ENCODE measurements at regions not wholly inside any gene's neighbourhood (a gene's known extent, or its start where the extent isn't known, plus 50 kb on each side); places are given as distances from the start of the nearest gene placed in this dataset.
A peak's percentile ranks its signal among the peaks of the same experiment; 100 is the strongest.

- H3K27me3 ChIP-seq = no peaks in the 10 kb centered on the region
Observed at GRCh38 chr3:30962493-30962892, 68.0 kb upstream of the GADL1 start.

GRCh38 chr3:30963223-30963722 is 68.8 kb upstream of the GADL1 start:
- no peak overlapping the region for H3K4me3 ChIP-seq

More at GRCh38 chr3:30962493-30962892, 68.0 kb upstream of the GADL1 start:
- H3K27ac ChIP-seq = no peak overlapping the region
- no peak for DNase-seq
- intact Hi-C loops (cut with DNase I; ENCODE audit: low total_unique reads) = no loop called here
- peaks cover 5 to 6% (median 6%) of the 10 kb centered on the region in 3 donors for H3K9me3 ChIP-seq
- no peak for TF ChIP-seq CTCF (IDR thresholded peaks at IDR 0.05)
- no peaks in the 10 kb centered on the region for H3K36me3 ChIP-seq
- no peak overlapping the region for H3K4me3 ChIP-seq
- H3K4me1 ChIP-seq = no peaks in the 10 kb centered on the region

GRCh38 chr3:30964612-30965011 is 70.2 kb upstream of the GADL1 start:
- no peaks in the 10 kb centered on the region for H3K27me3 ChIP-seq
- H3K9me3 ChIP-seq = no peaks in the 10 kb centered on the region
- TF ChIP-seq CTCF (IDR thresholded peaks at IDR 0.05) = no peak
- DNase-seq = no peak
- H3K27ac ChIP-seq = no peak overlapping the region
- H3K4me3 ChIP-seq = no peak overlapping the region
- H3K36me3 ChIP-seq = no peaks in the 10 kb centered on the region
- H3K4me1 ChIP-seq = no peaks in the 10 kb centered on the region
- intact Hi-C loops (cut with DNase I; ENCODE audit: low total_unique reads) = no loop called here

More at GRCh38 chr3:30963223-30963722, 68.8 kb upstream of the GADL1 start:
- Histone ChIP-seq H3K27me3 (no peaks in the 10 kb centered on the region), H3K27ac (no peak overlapping the region), H3K36me3 (no peaks in the 10 kb centered on the region), H3K9me3 (peaks cover 5 to 6% (median 6%) of the 10 kb centered on the region in 3 donors), H3K4me1 (no peaks in the 10 kb centered on the region)
- no peak for TF ChIP-seq CTCF (IDR thresholded peaks at IDR 0.05)
- no peak for DNase-seq
- intact Hi-C loops (cut with DNase I; ENCODE audit: low total_unique reads) = no loop called here

- Histone ChIP-seq H3K4me1 (no peaks in the 10 kb centered on the region), H3K9me3 (no peaks in the 10 kb centered on the region), H3K4me3 (no peak overlapping the region), H3K36me3 (no peaks in the 10 kb centered on the region), H3K27me3 (no peaks in the 10 kb centered on the region), H3K27ac (no peak overlapping the region)
- intact Hi-C loops (cut with DNase I; ENCODE audit: low total_unique reads) = no loop called here
- no peak for DNase-seq
- TF ChIP-seq CTCF (IDR thresholded peaks at IDR 0.05) = no peak
Observed at GRCh38 chr3:30966896-30967295, 72.4 kb upstream of the GADL1 start.

GRCh38 chr3:30970183-30970582 is 75.7 kb upstream of the GADL1 start:
- intact Hi-C loops (cut with DNase I; ENCODE audit: low total_unique reads) = no loop called here
- Histone ChIP-seq H3K9me3 (no peaks in the 10 kb centered on the region), H3K36me3 (no peaks in the 10 kb centered on the region), H3K4me3 (no peak overlapping the region), H3K4me1 (no peaks in the 10 kb centered on the region), H3K27me3 (no peaks in the 10 kb centered on the region), H3K27ac (no peak overlapping the region)
- no peak for DNase-seq
- TF ChIP-seq CTCF (IDR thresholded peaks at IDR 0.05) = peak in 1 of 2 experiments; percentile 9

GRCh38 chr3:30972449-30972848 is 78.0 kb upstream of the GADL1 start:
- no peak overlapping the region for H3K27ac ChIP-seq
- no peak for DNase-seq
- H3K9me3 ChIP-seq = no peaks in the 10 kb centered on the region
- no peak for TF ChIP-seq CTCF (IDR thresholded peaks at IDR 0.05)
- H3K27me3 ChIP-seq = no peaks in the 10 kb centered on the region
- intact Hi-C loops (cut with DNase I; ENCODE audit: low total_unique reads) = no loop called here
- H3K4me1 ChIP-seq = no peaks in the 10 kb centered on the region
- no peaks in the 10 kb centered on the region for H3K36me3 ChIP-seq
- H3K4me3 ChIP-seq = no peak overlapping the region
